ENCODE measurements at regions not wholly inside any gene's neighbourhood (a gene's known extent, or its start where the extent isn't known, plus 50 kb on each side); places are given as distances from the start of the nearest gene placed in this dataset.

- no peak for TF ChIP-seq CTCF (IDR thresholded peaks at IDR 0.05)
- Histone ChIP-seq H3K9me3 (no peaks in the 10 kb centered on the region), H3K4me3 (no peak overlapping the region), H3K27me3 (no peaks in the 10 kb centered on the region), H3K27ac (no peak overlapping the region), H3K36me3 (no peaks in the 10 kb centered on the region), H3K4me1 (no peaks in the 10 kb centered on the region)
- DNase-seq (ENCODE audit: low spot score), result no peak
Observed at GRCh38 chr3:190722181-190722905, 140.2 kb downstream of the GMNC start.

GRCh38 chr3:190721330-190721729 lies 141.2 kb downstream of the GMNC start:
- H3K27ac ChIP-seq, result no peak overlapping the region
- no peak for TF ChIP-seq CTCF (IDR thresholded peaks at IDR 0.05)
- no peak overlapping the region for H3K4me3 ChIP-seq
- no peaks in the 10 kb centered on the region for H3K9me3 ChIP-seq
- H3K36me3 ChIP-seq, result no peaks in the 10 kb centered on the region
- no peak for DNase-seq (ENCODE audit: low spot score)
- no peaks in the 10 kb centered on the region for H3K4me1 ChIP-seq
- H3K27me3 ChIP-seq, result no peaks in the 10 kb centered on the region

- Histone ChIP-seq H3K9me3 (no peaks in the 10 kb centered on the region), H3K27ac (no peak overlapping the region), H3K4me1 (no peaks in the 10 kb centered on the region), H3K36me3 (no peaks in the 10 kb centered on the region), H3K4me3 (no peak overlapping the region), H3K27me3 (no peaks in the 10 kb centered on the region)
- no peak for TF ChIP-seq CTCF (IDR thresholded peaks at IDR 0.05)
- DNase-seq (ENCODE audit: low spot score), result no peak
Observed at GRCh38 chr3:190718671-190719070, 143.8 kb downstream of the GMNC start.

- no peaks in the 10 kb centered on the region for H3K4me1 ChIP-seq
- DNase-seq (ENCODE audit: low spot score), result no peak
- H3K27me3 ChIP-seq, result no peaks in the 10 kb centered on the region
- no peaks in the 10 kb centered on the region for H3K36me3 ChIP-seq
- TF ChIP-seq CTCF (IDR thresholded peaks at IDR 0.05), result no peak
- no peaks in the 10 kb centered on the region for H3K9me3 ChIP-seq
- no peak overlapping the region for H3K27ac ChIP-seq
- H3K4me3 ChIP-seq, result no peak overlapping the region
Observed at GRCh38 chr3:190718097-190718496, 144.4 kb downstream of the GMNC start.

- Histone ChIP-seq H3K4me1 (no peaks in the 10 kb centered on the region), H3K36me3 (no peaks in the 10 kb centered on the region), H3K27ac (no peak overlapping the region), H3K9me3 (no peaks in the 10 kb centered on the region), H3K27me3 (no peaks in the 10 kb centered on the region), H3K4me3 (no peak overlapping the region)
- DNase-seq (ENCODE audit: low spot score), result no peak
- TF ChIP-seq CTCF (IDR thresholded peaks at IDR 0.05), result no peak
Observed at GRCh38 chr3:190716961-190717360, 145.5 kb downstream of the GMNC start.

- DNase-seq (ENCODE audit: low spot score), result no peak
- no peak for TF ChIP-seq CTCF (IDR thresholded peaks at IDR 0.05)
- no peaks in the 10 kb centered on the region for H3K9me3 ChIP-seq
- no peaks in the 10 kb centered on the region for H3K27me3 ChIP-seq
- H3K36me3 ChIP-seq, result no peaks in the 10 kb centered on the region
- H3K27ac ChIP-seq, result no peak overlapping the region
- H3K4me3 ChIP-seq, result no peak overlapping the region
- H3K4me1 ChIP-seq, result no peaks in the 10 kb centered on the region
Observed at GRCh38 chr3:190716211-190716610, 146.3 kb downstream of the GMNC start.

Data from right atrium auricular region (tissue), 2 donors.